OCI-LY7 (cell line): ENCODE measurements at regions not wholly inside any gene's neighbourhood (a gene's known extent, or its start where the extent isn't known, plus 50 kb on each side); places are given as distances from the start of the nearest gene placed in this dataset.

Experiments
- EZH2phosphoT487 ChIP-seq: fragments of 200-600 bp; sonication (generic); IDR thresholded peaks from 2 replicates; pipeline ENCODE4 v1.6.1; 2018; ENCODE audit warnings: low read depth, borderline replicate concordance, mild to moderate bottlenecking, mixed run types, antibody characterized with exemption, low read length, moderate library complexity, mixed read lengths
- TF ChIP-seq, protein P1 (sequence below): fragments of 200-600 bp; sonication (generic); conservative IDR thresholded peaks from 2 replicates; pipeline ENCODE4 v1.5.1; 2014; ENCODE audit warnings: mild to moderate bottlenecking, antibody characterized with exemption, low read length, moderate library complexity, mixed read lengths

DNA sequence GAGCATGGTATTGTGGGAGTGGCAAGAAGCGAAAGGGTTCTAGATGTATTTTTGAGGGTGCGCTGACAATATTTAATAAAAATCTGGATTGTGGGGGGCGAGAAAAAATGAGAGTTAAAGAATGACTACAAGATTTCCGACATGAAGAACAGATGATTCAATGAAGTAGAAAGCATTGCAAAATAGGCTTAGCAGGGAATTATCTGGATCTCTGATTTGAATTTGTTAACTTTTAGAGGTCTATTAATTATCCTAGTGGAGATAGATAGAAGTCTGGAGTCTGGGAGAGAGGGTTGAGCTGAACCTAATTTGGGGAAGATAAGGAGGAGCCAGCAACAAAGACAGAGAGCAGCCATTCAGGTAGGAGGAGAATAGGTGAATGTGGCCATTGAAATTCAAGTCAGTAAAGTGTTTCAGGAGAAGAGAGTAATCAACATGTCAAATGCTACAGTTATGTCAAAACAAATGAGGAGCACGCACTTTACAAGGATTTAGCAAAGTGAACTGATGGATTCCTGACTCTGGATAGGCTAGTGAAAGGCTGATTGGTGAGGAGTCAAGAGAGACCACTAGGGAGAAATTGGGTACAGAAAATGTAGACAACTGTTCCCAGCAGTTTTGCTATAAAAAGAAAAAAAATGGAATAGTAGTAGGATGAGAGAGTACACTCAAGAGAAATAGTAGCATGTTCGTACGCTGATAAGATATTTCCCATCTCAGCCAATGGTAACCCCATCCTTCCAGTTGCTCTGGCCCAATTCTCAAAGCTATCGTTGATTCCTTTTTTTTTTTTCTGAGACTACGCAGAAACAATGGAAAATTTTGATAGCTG, 393.2 kb upstream of the CXADR start:
- TF ChIP-seq, protein P1, sequence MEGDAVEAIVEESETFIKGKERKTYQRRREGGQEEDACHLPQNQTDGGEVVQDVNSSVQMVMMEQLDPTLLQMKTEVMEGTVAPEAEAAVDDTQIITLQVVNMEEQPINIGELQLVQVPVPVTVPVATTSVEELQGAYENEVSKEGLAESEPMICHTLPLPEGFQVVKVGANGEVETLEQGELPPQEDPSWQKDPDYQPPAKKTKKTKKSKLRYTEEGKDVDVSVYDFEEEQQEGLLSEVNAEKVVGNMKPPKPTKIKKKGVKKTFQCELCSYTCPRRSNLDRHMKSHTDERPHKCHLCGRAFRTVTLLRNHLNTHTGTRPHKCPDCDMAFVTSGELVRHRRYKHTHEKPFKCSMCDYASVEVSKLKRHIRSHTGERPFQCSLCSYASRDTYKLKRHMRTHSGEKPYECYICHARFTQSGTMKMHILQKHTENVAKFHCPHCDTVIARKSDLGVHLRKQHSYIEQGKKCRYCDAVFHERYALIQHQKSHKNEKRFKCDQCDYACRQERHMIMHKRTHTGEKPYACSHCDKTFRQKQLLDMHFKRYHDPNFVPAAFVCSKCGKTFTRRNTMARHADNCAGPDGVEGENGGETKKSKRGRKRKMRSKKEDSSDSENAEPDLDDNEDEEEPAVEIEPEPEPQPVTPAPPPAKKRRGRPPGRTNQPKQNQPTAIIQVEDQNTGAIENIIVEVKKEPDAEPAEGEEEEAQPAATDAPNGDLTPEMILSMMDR: no peak
- no peak for TF ChIP-seq EZH2phosphoT487
